ACC112 (cell line): ENCODE measurements at regions not wholly inside any gene's neighbourhood (a gene's known extent, or its start where the extent isn't known, plus 50 kb on each side); places are given as distances from the start of the nearest gene placed in this dataset.

Experiments used
- H2AFZ ChIP-seq: fragments of 200-600 bp; sonication (generic); one replicate; pipeline ENCODE4 v1.6.0; 2017; ENCODE audit warnings: antibody characterized with exemption, low read length; ENCODE audit not compliant: unreplicated experiment
- H3K27ac ChIP-seq: fragments of 200-600 bp; sonication (generic); 2 replicates; pipeline ENCODE4 v1.5.1; 2014; ENCODE audit warnings: low read depth, mild to moderate bottlenecking, antibody characterized with exemption, low read length, moderate library complexity
- H3K27me3 ChIP-seq: fragments of 200-600 bp; sonication (generic); 2 replicates; pipeline ENCODE4 v1.6.1; 2014; ENCODE audit warnings: mild to moderate bottlenecking, antibody characterized with exemption, low read length, moderate library complexity, mixed read lengths; ENCODE audit not compliant: insufficient read depth
- H3K36me3 ChIP-seq: fragments of 200-600 bp; sonication (generic); 2 replicates; pipeline ENCODE4 v1.6.1; 2016; ENCODE audit warnings: mild to moderate bottlenecking, antibody characterized with exemption, low read length, moderate library complexity, mixed read lengths; ENCODE audit not compliant: insufficient read depth
- H3K4me1 ChIP-seq: fragments of 200-600 bp; sonication (generic); one replicate; pipeline ENCODE4 v1.6.1; 2016; ENCODE audit warnings: low read length, mixed read lengths; ENCODE audit not compliant: insufficient read depth, unreplicated experiment, control insufficient read depth
- H3K4me3 ChIP-seq: fragments of 200-600 bp; sonication (generic); 2 replicates; pipeline ENCODE4 v1.5.1; 2014; ENCODE audit warnings: mild to moderate bottlenecking, low read depth, low read length
- H3K79me2 ChIP-seq: fragments of 200-600 bp; sonication (generic); one replicate; pipeline ENCODE4 v1.6.0; 2016; ENCODE audit warnings: low read length; ENCODE audit not compliant: control insufficient read depth, unreplicated experiment, insufficient read depth

DNA sequence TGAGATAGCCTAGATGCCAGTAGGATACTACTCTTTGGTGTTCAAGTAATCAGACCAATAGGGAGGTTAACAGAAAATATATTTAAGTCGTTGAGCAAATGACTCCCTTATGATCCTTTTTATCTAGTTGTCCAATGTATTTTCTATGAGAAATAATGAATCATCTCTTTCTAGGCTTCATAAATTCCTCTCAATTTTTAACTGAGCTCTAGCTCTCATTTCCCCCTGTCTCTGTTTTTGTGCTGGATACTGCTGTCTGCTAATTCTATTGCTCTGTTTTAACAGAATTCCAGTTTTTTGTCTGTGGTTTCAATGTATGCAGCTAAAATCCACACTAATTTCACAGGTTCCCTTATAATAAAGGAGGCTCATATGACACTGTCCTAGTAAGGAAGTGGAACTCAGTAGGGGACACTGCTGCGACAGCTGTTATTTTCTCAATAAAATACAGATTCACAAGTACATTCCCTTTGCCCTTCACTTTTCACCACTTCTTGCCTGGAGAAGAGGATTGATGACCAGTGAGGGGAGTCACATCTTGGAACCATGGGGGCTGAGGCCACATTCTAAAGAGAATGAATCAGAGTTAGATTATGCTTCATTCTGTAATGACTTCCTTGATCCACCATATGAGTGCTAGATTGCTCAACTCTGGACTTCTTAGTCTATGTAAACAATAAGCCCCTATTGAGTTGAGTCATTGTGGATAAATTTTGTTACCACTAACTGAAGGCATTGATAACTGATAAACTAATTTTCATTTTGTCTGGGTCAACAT lies 558.7 kb upstream of the KCNMB2 start:
- Histone ChIP-seq H3K27me3 (no peaks in the 10 kb centered on the region), H3K4me3 (peak overlapping the region; percentile 58), H3K4me1 (peaks cover 50% of the 10 kb centered on the region), H3K79me2 (no peaks in the 10 kb centered on the region), H2AFZ (peak overlapping the region; percentile 44), H3K27ac (peak overlapping the region; percentile 99), H3K36me3 (no peaks in the 10 kb centered on the region)

- Histone ChIP-seq H3K36me3 (no peaks in the 10 kb centered on the region), H3K4me3 (no peak overlapping the region), H3K27me3 (no peaks in the 10 kb centered on the region), H3K4me1 (peaks cover 43% of the 10 kb centered on the region), H2AFZ (peak overlapping the region; percentile 55), H3K79me2 (no peaks in the 10 kb centered on the region), H3K27ac (no peak overlapping the region)
These were observed 557.3 kb upstream of the KCNMB2 start for GRCh38 chr3:177978946-177979345.

DNA sequence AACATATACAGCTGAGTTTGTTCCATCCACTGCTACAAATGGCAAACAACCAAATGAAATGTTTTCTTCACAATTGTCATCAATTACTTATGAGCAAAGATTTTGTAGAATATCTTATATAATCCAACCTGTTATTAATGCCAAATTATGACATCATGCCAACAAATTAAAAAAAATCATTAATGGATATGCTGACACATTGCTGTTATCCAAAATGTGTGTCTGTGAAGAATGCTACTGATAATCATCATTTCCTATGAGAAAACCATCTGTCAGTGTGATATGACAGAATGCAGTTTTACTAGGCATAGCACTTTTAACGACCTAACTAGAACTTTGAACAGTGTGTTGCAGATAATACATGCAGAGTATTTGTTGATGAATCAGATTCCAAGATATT lies 556.5 kb upstream of the KCNMB2 start:
- H3K4me3 ChIP-seq = no peak overlapping the region
- H3K36me3 ChIP-seq = no peaks in the 10 kb centered on the region
- peaks cover 42% of the 10 kb centered on the region for H3K4me1 ChIP-seq
- no peak overlapping the region for H3K27ac ChIP-seq
- H3K27me3 ChIP-seq = no peaks in the 10 kb centered on the region
- H3K79me2 ChIP-seq = no peaks in the 10 kb centered on the region
- H2AFZ ChIP-seq = no peak overlapping the region

DNA sequence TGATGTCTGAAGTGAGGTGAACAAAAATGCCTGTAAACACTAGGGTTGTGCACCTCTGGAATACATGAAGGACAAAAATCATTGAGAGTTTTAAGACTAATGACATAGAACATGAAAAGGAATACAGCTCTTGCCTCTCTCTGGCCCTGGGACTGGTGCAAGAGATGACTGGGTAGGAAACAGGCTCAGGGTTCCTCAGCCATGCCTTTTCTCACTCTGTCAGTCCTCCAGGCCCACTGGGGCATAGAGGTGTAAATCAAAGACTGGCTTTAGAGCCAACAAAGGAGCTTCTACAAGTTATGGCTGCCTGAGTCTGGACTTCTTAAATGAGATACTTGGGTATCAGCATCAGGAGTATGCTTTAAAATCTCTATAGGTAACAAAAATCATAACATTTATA lies 554.7 kb upstream of the KCNMB2 start:
- Histone ChIP-seq H3K4me3 (no peak overlapping the region), H3K27ac (peak overlapping the region; percentile 33; the same call in 1 of the 2 replicates), H3K27me3 (no peaks in the 10 kb centered on the region), H3K4me1 (peaks cover 38% of the 10 kb centered on the region), H3K79me2 (no peaks in the 10 kb centered on the region), H3K36me3 (no peaks in the 10 kb centered on the region), H2AFZ (peak overlapping the region; percentile 5)

DNA sequence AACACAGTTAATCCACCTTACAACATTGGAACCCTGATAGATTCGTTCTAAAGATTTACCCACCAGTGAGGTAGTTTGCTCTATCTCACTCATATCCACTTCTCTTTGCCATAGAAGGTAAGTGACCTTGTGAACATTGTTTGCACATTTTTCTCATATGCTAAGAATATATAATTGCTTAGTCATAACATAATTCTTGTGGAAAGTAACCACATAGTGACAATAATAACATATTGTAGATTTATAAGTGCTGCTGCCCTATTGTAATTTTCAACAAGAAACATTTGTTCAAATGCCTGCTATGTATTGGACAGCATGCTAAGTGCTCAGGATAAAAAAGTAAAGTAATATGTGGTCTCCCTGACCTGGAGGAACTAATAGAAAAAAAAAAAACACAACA lies 554.2 kb upstream of the KCNMB2 start:
- peak overlapping the region; percentile 5 for H2AFZ ChIP-seq
- peaks cover 33% of the 10 kb centered on the region for H3K4me1 ChIP-seq
- H3K79me2 ChIP-seq = no peaks in the 10 kb centered on the region
- no peaks in the 10 kb centered on the region for H3K36me3 ChIP-seq
- H3K27ac ChIP-seq = peak overlapping the region; percentile 33
- no peak overlapping the region for H3K4me3 ChIP-seq
- H3K27me3 ChIP-seq = no peaks in the 10 kb centered on the region

DNA sequence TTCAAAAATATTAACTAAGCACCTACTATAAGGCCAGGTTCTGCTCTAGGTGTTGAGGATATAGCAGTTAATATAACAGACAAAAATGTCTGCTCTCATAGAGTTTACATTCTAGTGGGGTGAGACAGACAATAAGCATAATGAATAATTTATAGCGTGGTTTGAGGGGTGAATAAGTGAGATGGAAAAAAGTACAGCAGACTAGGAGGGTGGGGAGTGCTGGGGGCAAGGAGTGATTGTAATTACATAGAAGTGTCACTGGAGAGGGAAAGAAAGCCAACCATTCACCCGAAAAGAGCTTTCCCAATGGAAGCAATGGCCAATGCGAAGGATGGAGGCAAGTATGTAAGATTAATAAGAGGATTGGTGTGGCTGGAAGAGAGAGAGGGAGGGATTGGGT lies 552.9 kb upstream of the KCNMB2 start:
- Histone ChIP-seq H3K79me2 (no peaks in the 10 kb centered on the region), H3K27ac (no peak overlapping the region), H2AFZ (no peak overlapping the region), H3K4me3 (no peak overlapping the region), H3K4me1 (peaks cover 24% of the 10 kb centered on the region), H3K36me3 (no peaks in the 10 kb centered on the region), H3K27me3 (no peaks in the 10 kb centered on the region)

DNA sequence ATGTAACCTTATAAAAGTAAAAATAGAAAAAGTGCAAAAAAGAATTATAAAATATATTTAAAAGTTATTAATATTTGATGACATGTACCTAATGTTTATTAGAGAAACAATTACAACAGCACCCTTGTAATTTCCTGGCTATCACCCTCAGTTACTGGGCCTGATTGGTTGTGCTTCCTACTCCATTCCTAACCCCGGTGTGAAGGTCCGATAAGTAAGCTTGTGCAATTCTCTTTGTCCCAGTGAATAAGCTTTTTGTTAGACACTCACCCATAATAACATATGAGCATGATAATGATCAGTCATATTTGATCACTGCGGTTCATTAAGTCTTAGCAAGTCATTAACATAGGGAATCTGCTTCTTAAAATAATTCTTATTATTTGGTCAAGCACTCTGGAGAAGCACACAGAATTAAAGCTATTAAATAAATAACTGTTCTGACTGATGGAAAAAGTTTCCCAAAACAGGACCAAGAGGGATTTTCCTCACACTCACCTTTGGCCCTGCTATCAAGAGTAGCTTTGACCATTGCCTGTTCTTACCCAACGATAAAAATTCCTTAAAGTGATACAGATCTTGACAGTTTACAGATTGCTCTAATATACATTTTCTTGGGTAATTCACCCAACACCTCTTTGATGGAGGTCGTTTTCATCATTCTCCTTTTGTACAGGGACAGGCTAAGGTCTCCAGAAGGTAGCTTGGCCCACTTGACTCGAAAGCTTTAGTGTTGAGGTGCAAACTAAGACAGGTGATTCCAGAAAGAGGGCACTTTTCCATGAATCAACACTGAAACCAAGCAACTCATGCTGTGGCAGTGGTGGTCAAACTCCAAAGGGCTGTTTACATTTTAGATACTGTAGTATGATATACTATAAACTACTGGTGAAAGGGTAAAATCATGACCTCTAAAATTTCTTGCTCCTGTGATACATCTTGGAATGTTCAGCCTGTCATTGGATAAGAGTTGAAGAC lies 543.0 kb upstream of the KCNMB2 start:
- no peaks in the 10 kb centered on the region for H3K27me3 ChIP-seq
- no peaks in the 10 kb centered on the region for H3K79me2 ChIP-seq
- H3K4me3 ChIP-seq = no peak overlapping the region
- peaks cover 12% of the 10 kb centered on the region for H3K4me1 ChIP-seq
- H3K27ac ChIP-seq = no peak overlapping the region
- H3K36me3 ChIP-seq = no peaks in the 10 kb centered on the region
- H2AFZ ChIP-seq = no peak overlapping the region

GRCh38 chr3:177994976-177995375 lies 541.3 kb upstream of the KCNMB2 start:
- Histone ChIP-seq H3K4me1 (peaks cover 12% of the 10 kb centered on the region), H3K27me3 (no peaks in the 10 kb centered on the region), H3K27ac (peak overlapping the region; percentile 15; the same call in 1 of the 2 replicates), H3K36me3 (peaks cover 4% of the 10 kb centered on the region; the same call in 1 of the 2 replicates), H3K79me2 (no peaks in the 10 kb centered on the region), H3K4me3 (no peak overlapping the region), H2AFZ (peak overlapping the region; percentile 34)

- Histone ChIP-seq H2AFZ (peak overlapping the region; percentile 34), H3K36me3 (peaks cover 4% of the 10 kb centered on the region; the same call in 1 of the 2 replicates), H3K27ac (peak overlapping the region; percentile 15; the same call in 1 of the 2 replicates), H3K27me3 (no peaks in the 10 kb centered on the region), H3K4me1 (peaks cover 12% of the 10 kb centered on the region), H3K79me2 (no peaks in the 10 kb centered on the region), H3K4me3 (no peak overlapping the region)
These were observed 540.7 kb upstream of the KCNMB2 start for GRCh38 chr3:177995381-177996085.

- peaks cover 4% of the 10 kb centered on the region; the same call in 1 of the 2 replicates for H3K36me3 ChIP-seq
- H3K79me2 ChIP-seq = no peaks in the 10 kb centered on the region
- peak overlapping the region; percentile 37 for H2AFZ ChIP-seq
- H3K4me1 ChIP-seq = no peaks in the 10 kb centered on the region
- H3K27me3 ChIP-seq = no peaks in the 10 kb centered on the region
- no peak overlapping the region for H3K27ac ChIP-seq
- no peak overlapping the region for H3K4me3 ChIP-seq
These were observed 534.5 kb upstream of the KCNMB2 start for GRCh38 chr3:178001670-178002101.
